NCI-H2107 treated with DMSO at 0.1 percent for 48 hours (cell line): ENCODE measurements at regions not wholly inside any gene's neighbourhood (a gene's known extent, or its start where the extent isn't known, plus 50 kb on each side); places are given as distances from the start of the nearest gene placed in this dataset.

Experiments
- DNase-seq: peaks from one replicate; lab custom pipeline; 2025; ENCODE audit not compliant: unreplicated experiment; lab: John Stamatoyannopoulos, UW

- no peak for DNase-seq
Observed at GRCh38 chr4:45368832-45369231, 642.5 kb upstream of the GNPDA2 start.

- DNase-seq = no peak
Observed at GRCh38 chr4:45363931-45364330, 637.6 kb upstream of the GNPDA2 start.

GRCh38 chr4:45358573-45359506 lies 632.5 kb upstream of the GNPDA2 start:
- no peak for DNase-seq

GRCh38 chr4:45353161-45353560 lies 626.8 kb upstream of the GNPDA2 start:
- no peak for DNase-seq

GRCh38 chr4:45350438-45350837 lies 624.1 kb upstream of the GNPDA2 start:
- DNase-seq = no peak

- no peak for DNase-seq
Observed at GRCh38 chr4:45349859-45350258, 623.5 kb upstream of the GNPDA2 start.

GRCh38 chr4:45346816-45347435 lies 620.6 kb upstream of the GNPDA2 start:
- DNase-seq = no peak

- no peak for DNase-seq
Observed at GRCh38 chr4:45345558-45345957, 619.2 kb upstream of the GNPDA2 start.

- no peak for DNase-seq
Observed at GRCh38 chr4:45331802-45332201, 605.4 kb upstream of the GNPDA2 start.

- no peak for DNase-seq
Observed at GRCh38 chr4:45327544-45327943, 601.2 kb upstream of the GNPDA2 start.

- DNase-seq = no peak
Observed at GRCh38 chr4:45324455-45325417, 598.4 kb upstream of the GNPDA2 start.

GRCh38 chr4:45323453-45324058 lies 597.2 kb upstream of the GNPDA2 start:
- no peak for DNase-seq

- no peak for DNase-seq
Observed at GRCh38 chr4:45317739-45318138, 591.4 kb upstream of the GNPDA2 start.

- no peak for DNase-seq
Observed at GRCh38 chr4:45317276-45317675, 590.9 kb upstream of the GNPDA2 start.

- DNase-seq = no peak
Observed at GRCh38 chr4:45316257-45316656, 589.9 kb upstream of the GNPDA2 start.

- DNase-seq = no peak
Observed at GRCh38 chr4:45302828-45303227, 576.5 kb upstream of the GNPDA2 start.

- no peak for DNase-seq
Observed at GRCh38 chr4:45294464-45294863, 568.1 kb upstream of the GNPDA2 start.

GRCh38 chr4:45293335-45293734 lies 567.0 kb upstream of the GNPDA2 start:
- DNase-seq = no peak

GRCh38 chr4:45292844-45293243 lies 566.5 kb upstream of the GNPDA2 start:
- no peak for DNase-seq

GRCh38 chr4:45284400-45285085 lies 558.2 kb upstream of the GNPDA2 start:
- no peak for DNase-seq
